H1 (cell line): ENCODE measurements at regions not wholly inside any gene's neighbourhood (a gene's known extent, or its start where the extent isn't known, plus 50 kb on each side); places are given as distances from the start of the nearest gene placed in this dataset.

Source experiments
- EGR1 ChIP-seq: IDR thresholded peaks from 2 replicates; pipeline ENCODE4 v1.6.1; 2011; ENCODE audit warnings: low read depth, low read length, borderline replicate concordance
- JUND ChIP-seq: IDR thresholded peaks from 2 replicates; pipeline ENCODE4 v1.6.1; 2011; ENCODE audit warnings: mild to moderate bottlenecking, improper control_type of control experiment, low read length
- KDM1A ChIP-seq: fragments of 200-600, 300-600 bp; sonication (generic); IDR thresholded peaks from 2 replicates; pipeline ENCODE4 v1.7.1; 2016; ENCODE audit warnings: mild to moderate bottlenecking, low read length, borderline replicate concordance
- POLR2A ChIP-seq, 2 experiments: IDR thresholded peaks; 1 replicate in 1 of 2; 2 replicates in 1 of 2; pipeline ENCODE4 v1.6.1; 2011; ENCODE audit warnings: low read depth in 2 of 2, low read length in 2 of 2, mild to moderate bottlenecking in 2 of 2; ENCODE audit errors: control extremely low read depth in 1 of 2
- RAD21 ChIP-seq, 2 experiments: IDR thresholded peaks in 1 of 2; conservative IDR thresholded peaks in 1 of 2; 2 replicates each; pipeline ENCODE4 v1.6.1; 2011; ENCODE audit warnings: low read depth in 2 of 2, low read length in 2 of 2, improper control_type of control experiment in 1 of 2, inconsistent platforms in 1 of 2, mild to moderate bottlenecking in 1 of 2, moderate library complexity in 1 of 2
- YY1 ChIP-seq: IDR thresholded peaks from 2 replicates; pipeline ENCODE4 v1.6.1; 2011; ENCODE audit warnings: low read depth, mild to moderate bottlenecking, low read length
- TF ChIP-seq, protein P1 (sequence below), 3 experiments: IDR thresholded peaks; 1 replicate in 2 of 3; 2 replicates in 1 of 3; pipeline versions ENCODE4 v1.5.1 to v1.6.1; 2011; ENCODE audit warnings: low read length in 3 of 3, mild to moderate bottlenecking in 3 of 3, inconsistent platforms in 2 of 3, low read depth in 1 of 3, moderate library complexity in 1 of 3; ENCODE audit not compliant: insufficient read depth in 1 of 3; ENCODE audit errors: control extremely low read depth in 1 of 3
- TF ChIP-seq, protein P2 (sequence below): IDR thresholded peaks from 2 replicates; pipeline ENCODE4 v1.6.1; 2012; ENCODE audit warnings: inconsistent platforms
- TF ChIP-seq, protein P3 (sequence below): IDR thresholded peaks from 2 replicates; pipeline ENCODE4 v1.6.1; 2011; ENCODE audit warnings: low read length, improper control_type of control experiment

DNA sequence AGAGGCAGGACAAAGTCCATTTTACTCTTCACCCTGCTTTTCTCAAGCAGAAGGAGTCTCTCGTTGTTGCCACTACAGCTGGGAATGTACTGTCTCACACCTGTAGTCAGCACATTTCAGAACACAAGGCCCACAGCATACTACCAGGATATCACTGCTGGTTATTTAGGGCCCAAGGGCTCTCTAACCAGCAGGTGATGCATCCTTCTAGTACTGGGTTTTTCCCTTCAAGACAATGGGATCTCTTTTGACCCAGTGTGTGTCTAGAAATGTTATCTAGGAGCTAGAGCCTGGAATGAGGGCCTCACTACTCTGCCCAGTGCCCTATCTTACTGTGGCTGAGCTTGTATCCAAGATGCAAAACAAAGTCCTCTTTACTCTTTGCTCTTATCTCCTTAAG is 235.1 kb upstream of the PRR16 start:
- no peak for TF ChIP-seq POLR2A (IDR thresholded peaks at IDR 0.05; ENCODE audit: control extremely low read depth in 1 of 2, low read depth in 2 of 2, low read length in 2 of 2)
- TF ChIP-seq, protein P1, sequence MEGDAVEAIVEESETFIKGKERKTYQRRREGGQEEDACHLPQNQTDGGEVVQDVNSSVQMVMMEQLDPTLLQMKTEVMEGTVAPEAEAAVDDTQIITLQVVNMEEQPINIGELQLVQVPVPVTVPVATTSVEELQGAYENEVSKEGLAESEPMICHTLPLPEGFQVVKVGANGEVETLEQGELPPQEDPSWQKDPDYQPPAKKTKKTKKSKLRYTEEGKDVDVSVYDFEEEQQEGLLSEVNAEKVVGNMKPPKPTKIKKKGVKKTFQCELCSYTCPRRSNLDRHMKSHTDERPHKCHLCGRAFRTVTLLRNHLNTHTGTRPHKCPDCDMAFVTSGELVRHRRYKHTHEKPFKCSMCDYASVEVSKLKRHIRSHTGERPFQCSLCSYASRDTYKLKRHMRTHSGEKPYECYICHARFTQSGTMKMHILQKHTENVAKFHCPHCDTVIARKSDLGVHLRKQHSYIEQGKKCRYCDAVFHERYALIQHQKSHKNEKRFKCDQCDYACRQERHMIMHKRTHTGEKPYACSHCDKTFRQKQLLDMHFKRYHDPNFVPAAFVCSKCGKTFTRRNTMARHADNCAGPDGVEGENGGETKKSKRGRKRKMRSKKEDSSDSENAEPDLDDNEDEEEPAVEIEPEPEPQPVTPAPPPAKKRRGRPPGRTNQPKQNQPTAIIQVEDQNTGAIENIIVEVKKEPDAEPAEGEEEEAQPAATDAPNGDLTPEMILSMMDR (IDR thresholded peaks at IDR 0.05; ENCODE audit: control extremely low read depth in 1 of 3, insufficient read depth in 1 of 3, low read depth in 1 of 3, low read length in 3 of 3) = no peak
- TF ChIP-seq, protein P2, sequence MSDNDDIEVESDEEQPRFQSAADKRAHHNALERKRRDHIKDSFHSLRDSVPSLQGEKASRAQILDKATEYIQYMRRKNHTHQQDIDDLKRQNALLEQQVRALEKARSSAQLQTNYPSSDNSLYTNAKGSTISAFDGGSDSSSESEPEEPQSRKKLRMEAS = no peak
- TF ChIP-seq YY1 = no peak
- no peak for TF ChIP-seq EGR1
- TF ChIP-seq, protein P3, sequence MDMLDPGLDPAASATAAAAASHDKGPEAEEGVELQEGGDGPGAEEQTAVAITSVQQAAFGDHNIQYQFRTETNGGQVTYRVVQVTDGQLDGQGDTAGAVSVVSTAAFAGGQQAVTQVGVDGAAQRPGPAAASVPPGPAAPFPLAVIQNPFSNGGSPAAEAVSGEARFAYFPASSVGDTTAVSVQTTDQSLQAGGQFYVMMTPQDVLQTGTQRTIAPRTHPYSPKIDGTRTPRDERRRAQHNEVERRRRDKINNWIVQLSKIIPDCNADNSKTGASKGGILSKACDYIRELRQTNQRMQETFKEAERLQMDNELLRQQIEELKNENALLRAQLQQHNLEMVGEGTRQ = no peak
- TF ChIP-seq JUND = no peak
- TF ChIP-seq RAD21 (IDR thresholded peaks at IDR 0.05 in 1 of 2, conservative IDR thresholded peaks at IDR 0.05 in 1 of 2; ENCODE audit: low read depth in 2 of 2, low read length in 2 of 2) = no peak
- no peak for TF ChIP-seq KDM1A
